Nephron (organoid): ENCODE measurements at regions not wholly inside any gene's neighbourhood (a gene's known extent, or its start where the extent isn't known, plus 50 kb on each side); places are given as distances from the start of the nearest gene placed in this dataset.
A peak's percentile ranks its signal among the peaks of the same experiment; 100 is the strongest.

ENCODE experiments used
- H3K27ac Mint-ChIP-seq, 3 experiments: 2 replicates each; pipeline ENCODE4 v1.8.0; 2020; ENCODE audit warnings: mixed read lengths in 3 of 3, mild to moderate bottlenecking in 2 of 3, moderate library complexity in 1 of 3
- H3K27me3 Mint-ChIP-seq: 2 replicates; pipeline ENCODE4 v1.8.0; 2021; ENCODE audit warnings: low read depth, mild to moderate bottlenecking, moderate library complexity, mixed read lengths
- H3K36me3 Mint-ChIP-seq: 2 replicates; pipeline ENCODE4 v1.8.0; 2020; ENCODE audit warnings: low read depth, mixed read lengths
- H3K4me1 Mint-ChIP-seq: 2 replicates; pipeline ENCODE4 v1.8.0; 2020; ENCODE audit warnings: mixed read lengths
- H3K4me3 Mint-ChIP-seq, 3 experiments: 2 replicates each; pipeline ENCODE4 v1.8.0; 2020; ENCODE audit warnings: mild to moderate bottlenecking in 3 of 3, mixed read lengths in 3 of 3, moderate library complexity in 2 of 3
- H3K9me3 Mint-ChIP-seq: 2 replicates; pipeline ENCODE4 v1.8.0; 2020; ENCODE audit warnings: mixed read lengths
- CTCF ChIP-seq, 3 experiments: fragments of 200-600 bp; sonication (generic); IDR thresholded peaks; one replicate each; pipeline ENCODE4 v1.5.0; 2021; ENCODE audit warnings: antibody characterized with exemption in 3 of 3; ENCODE audit not compliant: unreplicated experiment in 3 of 3

GRCh38 chr6:27159725-27160124, 87.8 kb upstream of the PRSS16 start:
- Mint-ChIP-seq H3K4me1 (peaks cover 8% of the 10 kb centered on the region), H3K27me3 (peaks cover 9% of the 10 kb centered on the region), H3K36me3 (no peaks in the 10 kb centered on the region), H3K27ac (no peak overlapping the region), H3K9me3 (no peaks in the 10 kb centered on the region), H3K4me3 (no peak overlapping the region)
- TF ChIP-seq CTCF (IDR thresholded peaks at IDR 0.05; ENCODE audit: unreplicated experiment in 3 of 3), result no peak

GRCh38 chr6:27161115-27161514, 86.4 kb upstream of the PRSS16 start:
- H3K36me3 Mint-ChIP-seq, result no peaks in the 10 kb centered on the region

GRCh38 chr6:27161603-27161945, 85.9 kb upstream of the PRSS16 start:
- H3K4me3 Mint-ChIP-seq, result no peak overlapping the region
- TF ChIP-seq CTCF (IDR thresholded peaks at IDR 0.05; ENCODE audit: unreplicated experiment in 3 of 3), result no peak
- peaks cover 8% of the 10 kb centered on the region for H3K4me1 Mint-ChIP-seq
- no peaks in the 10 kb centered on the region for H3K9me3 Mint-ChIP-seq
- H3K36me3 Mint-ChIP-seq, result no peaks in the 10 kb centered on the region
- H3K27me3 Mint-ChIP-seq, result peaks cover 9% of the 10 kb centered on the region
- H3K27ac Mint-ChIP-seq, result no peak overlapping the region

More at GRCh38 chr6:27161115-27161514, 86.4 kb upstream of the PRSS16 start:
- Mint-ChIP-seq H3K9me3 (no peaks in the 10 kb centered on the region), H3K4me1 (peaks cover 8% of the 10 kb centered on the region), H3K4me3 (no peak overlapping the region), H3K27ac (no peak overlapping the region), H3K27me3 (peaks cover 9% of the 10 kb centered on the region)
- TF ChIP-seq CTCF (IDR thresholded peaks at IDR 0.05; ENCODE audit: unreplicated experiment in 3 of 3), result no peak

- Mint-ChIP-seq H3K9me3 (no peaks in the 10 kb centered on the region), H3K36me3 (no peaks in the 10 kb centered on the region), H3K27me3 (peaks cover 9% of the 10 kb centered on the region), H3K4me1 (peaks cover 8% of the 10 kb centered on the region), H3K4me3 (no peak overlapping the region), H3K27ac (no peak overlapping the region)
- peak; percentile 66 to 75 (median 69) for TF ChIP-seq CTCF (IDR thresholded peaks at IDR 0.05; ENCODE audit: unreplicated experiment in 3 of 3)
These were observed 85.4 kb upstream of the PRSS16 start for GRCh38 chr6:27161946-27162603.

- no peaks in the 10 kb centered on the region for H3K36me3 Mint-ChIP-seq
- no peak overlapping the region for H3K4me3 Mint-ChIP-seq
- peaks cover 4% of the 10 kb centered on the region for H3K4me1 Mint-ChIP-seq
- no peaks in the 10 kb centered on the region for H3K9me3 Mint-ChIP-seq
- H3K27ac Mint-ChIP-seq, result no peak overlapping the region
- TF ChIP-seq CTCF (IDR thresholded peaks at IDR 0.05; ENCODE audit: unreplicated experiment in 3 of 3), result no peak
- peaks cover under 1% of the 10 kb centered on the region for H3K27me3 Mint-ChIP-seq
These were observed 83.7 kb upstream of the PRSS16 start for GRCh38 chr6:27163834-27164233.

GRCh38 chr6:27168108-27168507, 79.4 kb upstream of the PRSS16 start:
- Mint-ChIP-seq H3K36me3 (no peaks in the 10 kb centered on the region), H3K4me1 (peaks cover 9% of the 10 kb centered on the region), H3K27me3 (peaks cover 7% of the 10 kb centered on the region), H3K4me3 (no peak overlapping the region), H3K27ac (no peak overlapping the region), H3K9me3 (peaks cover 8% of the 10 kb centered on the region)
- TF ChIP-seq CTCF (IDR thresholded peaks at IDR 0.05; ENCODE audit: unreplicated experiment in 3 of 3), result no peak
